ENCODE measurements at regions not wholly inside any gene's neighbourhood (a gene's known extent, or its start where the extent isn't known, plus 50 kb on each side); places are given as distances from the start of the nearest gene placed in this dataset.

- TF ChIP-seq, protein P1, sequence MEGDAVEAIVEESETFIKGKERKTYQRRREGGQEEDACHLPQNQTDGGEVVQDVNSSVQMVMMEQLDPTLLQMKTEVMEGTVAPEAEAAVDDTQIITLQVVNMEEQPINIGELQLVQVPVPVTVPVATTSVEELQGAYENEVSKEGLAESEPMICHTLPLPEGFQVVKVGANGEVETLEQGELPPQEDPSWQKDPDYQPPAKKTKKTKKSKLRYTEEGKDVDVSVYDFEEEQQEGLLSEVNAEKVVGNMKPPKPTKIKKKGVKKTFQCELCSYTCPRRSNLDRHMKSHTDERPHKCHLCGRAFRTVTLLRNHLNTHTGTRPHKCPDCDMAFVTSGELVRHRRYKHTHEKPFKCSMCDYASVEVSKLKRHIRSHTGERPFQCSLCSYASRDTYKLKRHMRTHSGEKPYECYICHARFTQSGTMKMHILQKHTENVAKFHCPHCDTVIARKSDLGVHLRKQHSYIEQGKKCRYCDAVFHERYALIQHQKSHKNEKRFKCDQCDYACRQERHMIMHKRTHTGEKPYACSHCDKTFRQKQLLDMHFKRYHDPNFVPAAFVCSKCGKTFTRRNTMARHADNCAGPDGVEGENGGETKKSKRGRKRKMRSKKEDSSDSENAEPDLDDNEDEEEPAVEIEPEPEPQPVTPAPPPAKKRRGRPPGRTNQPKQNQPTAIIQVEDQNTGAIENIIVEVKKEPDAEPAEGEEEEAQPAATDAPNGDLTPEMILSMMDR (IDR thresholded peaks at IDR 0.05; ENCODE audit: poor library complexity) = no peak
- TF ChIP-seq EZH2 (IDR thresholded peaks at IDR 0.05; ENCODE audit: borderline replicate concordance) (no peak), EZH2phosphoT487 (IDR thresholded peaks at IDR 0.05; ENCODE audit: low read depth, severe bottlenecking, unreplicated experiment) (no peak)
Observed at GRCh38 chr2:106706283-106706682, 179.7 kb downstream of the ST6GAL2 start.

Data from hepatocyte (in vitro differentiated cells).